Activated CD8-positive, alpha-beta memory T cell treated with anti-CD3 and anti-CD28 coated beads, Interleukin-2, amount 50 U/mL, for 4 hours (primary cell): ENCODE measurements at regions not wholly inside any gene's neighbourhood (a gene's known extent, or its start where the extent isn't known, plus 50 kb on each side); places are given as distances from the start of the nearest gene placed in this dataset.
"Not testable (repeated sequence)": the region's sequence is repeated elsewhere in the genome, so short reads cannot be mapped to it uniquely, and the experiment has no call there.

ENCODE experiments used
- DNase-seq: peaks from one replicate; pipeline ENCODE4 v3.0.0-alpha.2; 2020

DNA sequence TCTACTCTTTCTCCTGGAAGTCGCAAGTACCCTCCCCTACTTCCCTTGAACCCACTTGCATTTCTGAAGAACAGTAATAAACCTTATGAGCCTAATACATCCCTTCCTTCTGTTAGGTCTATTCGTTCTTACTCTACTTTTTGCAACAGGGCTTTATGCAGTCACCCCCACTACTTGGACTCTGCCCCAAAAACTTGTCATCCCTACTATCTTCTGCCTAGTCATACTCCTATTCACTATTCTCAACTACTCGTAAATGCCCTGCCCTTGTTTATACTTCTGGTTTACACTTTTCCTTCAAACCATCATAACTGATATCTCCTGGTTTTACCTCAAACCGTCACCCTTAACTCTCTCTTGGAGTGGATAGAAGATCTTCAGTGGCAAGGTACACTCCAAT, 55.2 kb upstream of the SLIT2 start:
- no peak for DNase-seq

DNA sequence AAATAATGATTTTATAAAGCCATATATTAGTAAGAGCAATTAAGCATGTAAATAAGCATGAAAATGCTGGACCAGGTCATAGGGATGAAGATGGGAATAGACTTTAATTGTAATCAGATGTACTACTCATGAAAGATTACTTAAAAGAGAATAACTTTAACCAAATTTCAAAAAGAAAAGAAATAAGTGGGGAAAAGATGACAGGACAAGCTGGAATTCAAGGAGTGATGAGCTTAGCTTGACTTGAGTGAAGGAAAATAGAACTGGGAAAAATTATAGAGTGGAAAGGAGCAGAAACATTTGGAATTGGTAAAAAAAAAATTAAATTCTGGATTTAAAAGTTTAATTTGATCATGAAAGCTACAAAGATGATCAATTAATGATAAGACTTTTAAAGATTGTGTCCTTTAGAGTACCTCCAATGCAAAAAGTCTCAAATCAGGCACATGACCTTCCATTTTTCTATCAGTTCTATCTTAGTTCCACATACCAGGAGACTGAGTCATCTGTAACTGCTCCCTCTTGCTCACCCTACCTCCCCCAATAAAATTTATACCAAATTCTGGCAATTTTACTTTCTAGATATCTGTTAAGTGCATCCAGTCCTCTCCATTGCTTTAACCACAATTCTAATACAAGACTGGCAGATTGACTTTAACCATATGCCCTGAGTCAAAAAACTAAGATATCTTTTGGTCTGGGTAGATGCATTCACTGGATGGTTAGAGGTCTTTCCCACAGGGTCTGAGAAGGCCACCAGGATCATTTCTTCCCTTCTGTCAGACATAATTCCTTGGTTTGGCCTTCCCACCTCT, 56.4 kb upstream of the SLIT2 start:
- no peak for DNase-seq

DNA sequence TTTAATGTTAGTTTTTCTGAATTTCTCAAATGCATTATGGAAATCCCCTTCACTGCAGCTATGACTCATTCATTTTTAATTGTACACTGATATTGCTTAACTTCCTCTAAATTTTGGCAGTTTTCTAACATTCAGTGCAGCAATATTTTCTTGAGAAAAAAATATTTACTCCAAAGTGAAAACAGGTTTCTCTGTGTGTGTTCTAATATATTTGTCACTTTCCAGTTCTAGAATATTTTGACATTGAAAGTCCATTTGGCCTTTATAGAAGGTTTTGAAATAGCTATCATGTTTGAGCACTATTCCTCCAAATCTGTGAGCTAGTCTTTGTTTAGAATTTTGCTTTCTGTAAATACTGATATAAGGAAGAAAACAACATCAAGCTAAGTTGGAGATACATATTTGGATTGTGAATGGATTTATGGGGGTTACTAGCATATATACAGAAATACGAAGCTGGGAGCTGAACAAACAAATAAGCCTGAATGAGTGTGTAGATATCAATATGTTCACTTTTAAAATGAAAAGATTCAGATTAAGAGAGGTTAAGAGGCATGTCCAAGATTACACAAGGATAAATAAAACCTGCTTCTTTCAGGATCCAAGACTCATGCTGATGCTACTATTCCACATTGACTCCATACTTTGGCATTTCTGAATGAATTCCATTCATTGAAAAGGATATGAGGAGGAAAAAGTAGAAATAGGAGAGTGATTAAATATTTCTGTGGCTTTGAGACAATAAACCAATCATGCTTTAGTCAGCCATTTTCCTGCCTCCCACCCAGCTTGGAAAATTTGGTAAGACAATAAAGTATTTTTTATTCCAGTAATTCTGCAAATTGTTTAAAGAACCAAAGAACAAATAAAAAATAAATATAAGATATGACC, 57.3 kb upstream of the SLIT2 start:
- DNase-seq, result no peak

DNA sequence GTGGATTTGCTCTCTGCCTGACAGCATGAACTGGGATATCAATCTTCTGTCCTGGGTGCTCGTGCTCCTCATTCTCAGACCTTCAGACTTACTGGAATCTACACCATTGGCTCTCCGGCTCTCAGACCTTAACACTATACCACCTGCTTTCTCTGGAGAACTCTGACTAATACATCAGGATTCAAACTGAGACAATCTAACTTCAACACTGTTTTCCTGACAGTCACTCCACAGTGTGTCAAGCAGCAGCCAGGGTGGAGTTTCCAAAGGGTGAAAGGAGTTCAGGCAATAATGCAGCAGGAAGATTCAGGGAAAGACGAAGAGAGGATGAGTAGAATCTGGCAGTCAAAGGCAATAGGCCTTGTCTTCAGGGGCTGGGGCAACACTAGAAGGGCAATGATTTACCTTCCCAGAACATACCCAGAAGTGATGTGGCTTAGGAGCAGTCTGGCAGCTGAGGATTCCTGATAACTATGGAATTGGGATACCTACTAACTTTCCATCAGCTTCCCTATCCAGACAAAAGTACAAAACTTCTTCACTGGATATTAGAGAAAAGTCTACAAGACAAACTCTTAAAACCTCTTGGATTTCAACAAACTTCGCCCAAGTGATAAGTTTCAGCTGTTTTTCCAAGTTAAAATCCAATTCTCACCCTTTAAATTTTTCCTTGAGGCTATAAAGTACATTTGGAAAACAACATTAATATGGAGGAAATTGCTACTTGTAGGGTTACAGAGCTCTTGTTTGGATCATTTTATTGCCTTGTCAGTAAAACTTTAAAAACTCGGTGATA, 58.4 kb upstream of the SLIT2 start:
- DNase-seq, result no peak

DNA sequence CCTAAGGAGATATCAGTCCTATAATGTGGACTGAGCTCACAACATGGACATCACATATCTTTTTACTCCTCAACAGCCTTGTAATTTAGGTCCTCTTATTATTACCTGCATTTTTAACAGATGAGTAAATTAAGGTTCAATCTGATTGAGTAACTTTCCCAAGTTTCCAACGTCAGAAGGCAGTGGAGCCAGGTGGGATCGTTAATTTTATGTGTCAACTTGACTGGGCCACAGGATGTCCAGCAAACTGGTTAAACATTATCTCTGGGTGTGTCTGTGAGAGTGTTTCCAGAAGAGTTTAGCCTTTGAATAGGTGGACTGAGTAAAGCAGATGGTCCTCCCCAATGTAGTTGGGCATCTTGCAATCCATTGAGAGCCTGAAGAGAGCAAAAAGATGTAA, 59.0 kb upstream of the SLIT2 start:
- DNase-seq, result no peak

DNA sequence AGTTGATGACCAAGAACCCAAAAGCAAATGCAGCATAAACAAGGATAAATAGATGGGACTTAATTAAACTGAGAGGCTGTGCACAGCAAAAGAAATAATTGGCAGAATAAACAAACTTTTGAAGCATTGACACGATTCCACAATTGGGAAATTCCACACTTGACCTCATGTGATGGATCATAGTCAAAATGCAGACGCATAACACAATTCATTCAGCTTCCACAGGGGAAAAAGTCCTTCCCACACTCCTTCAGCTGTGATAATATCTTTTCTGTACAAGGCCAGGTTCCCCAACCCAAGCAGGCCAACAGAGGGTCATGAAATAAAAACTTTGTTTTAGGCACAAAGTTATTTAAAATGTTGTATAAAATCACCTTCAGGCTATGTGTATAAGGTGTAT, 66.6 kb upstream of the SLIT2 start:
- no peak for DNase-seq

DNA sequence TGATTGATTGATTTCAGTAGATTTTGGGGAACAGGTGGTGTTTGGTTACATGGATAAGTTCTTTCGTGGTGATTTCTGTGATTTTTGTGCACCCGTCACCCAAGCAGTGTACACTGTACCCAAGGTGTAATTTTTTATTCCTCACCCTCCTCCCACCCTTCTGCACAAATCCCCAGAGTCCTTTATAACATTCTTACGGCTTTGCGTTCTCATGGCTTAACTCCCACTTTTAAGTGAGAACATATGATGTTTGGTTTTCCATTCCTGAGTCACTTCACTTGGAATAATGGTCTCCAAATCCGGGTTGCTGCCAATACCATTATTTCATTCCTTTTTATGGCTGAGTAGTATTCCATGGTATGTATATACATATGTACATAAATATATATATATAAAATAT, 68.6 kb upstream of the SLIT2 start:
- DNase-seq, result not testable (repeated sequence)

DNA sequence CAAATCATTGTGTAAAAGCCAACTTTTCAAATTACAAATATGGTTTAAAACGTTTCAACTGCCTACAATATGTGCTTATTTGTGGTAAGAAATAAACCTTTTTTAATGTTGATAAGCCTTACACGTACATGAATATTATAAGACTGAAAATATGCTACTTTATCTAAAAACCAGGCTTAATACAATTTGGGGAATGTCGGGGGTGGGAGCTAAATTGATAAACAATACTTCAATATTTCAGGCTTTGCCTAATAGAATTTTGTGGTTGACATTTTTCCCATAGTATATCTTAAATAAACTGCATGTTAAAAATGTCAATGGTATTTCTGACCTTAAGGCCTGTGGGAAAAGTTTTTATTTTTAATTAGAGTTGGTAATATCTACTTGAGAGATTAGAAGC, 69.8 kb upstream of the SLIT2 start:
- no peak for DNase-seq

DNA sequence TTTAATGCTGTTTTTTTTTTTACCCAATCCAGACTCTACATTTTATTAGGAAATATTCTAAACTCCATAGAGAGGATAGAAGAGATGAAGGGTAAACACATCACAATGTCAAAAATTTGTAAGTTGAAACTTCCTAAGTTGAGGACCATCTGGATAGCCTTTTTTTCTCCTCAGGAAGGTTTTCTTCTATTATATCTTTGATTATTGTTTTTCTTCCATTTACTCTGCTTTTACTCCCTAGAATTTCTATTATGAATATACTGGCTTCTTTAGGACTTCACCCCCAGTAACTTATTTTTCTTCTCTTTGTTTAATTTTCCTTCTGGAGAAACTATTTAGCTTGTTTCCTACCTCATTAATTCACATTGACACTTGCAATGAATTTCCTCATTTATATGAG, 71.2 kb upstream of the SLIT2 start:
- DNase-seq, result no peak

DNA sequence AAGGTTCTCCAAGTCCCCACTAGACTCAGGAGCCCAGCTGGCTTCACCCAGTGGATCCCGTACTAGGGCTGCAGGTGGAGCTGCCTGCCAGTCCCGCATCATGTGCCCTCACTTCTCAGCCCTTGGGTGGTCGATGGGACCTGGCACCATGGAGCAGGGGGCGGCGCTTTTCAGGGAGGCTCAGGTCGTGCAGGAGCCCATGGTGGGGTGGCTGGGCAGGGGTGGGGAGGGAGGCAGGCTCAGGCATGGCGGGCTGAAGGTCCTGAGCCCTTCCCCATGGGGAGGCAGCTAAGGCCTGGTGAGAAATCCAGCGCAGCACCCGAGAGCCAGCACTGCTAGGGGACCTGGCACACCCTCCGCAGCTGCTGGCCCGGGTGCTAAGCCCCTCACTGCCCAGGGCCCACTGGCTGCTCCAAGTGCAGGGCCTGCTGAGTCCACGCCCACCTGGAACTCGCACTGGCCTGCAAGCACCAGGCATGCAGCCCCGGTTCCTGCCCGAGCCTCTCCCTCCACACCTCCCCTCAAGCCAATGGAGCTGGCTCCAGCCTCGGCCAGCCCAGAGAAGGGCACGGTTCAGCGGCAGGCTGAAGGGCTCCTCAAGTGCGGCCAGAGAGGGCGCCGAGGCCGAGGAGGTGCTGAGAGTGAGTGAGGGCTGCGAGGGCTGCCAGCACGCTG, 72.7 kb upstream of the SLIT2 start:
- DNase-seq, result no peak

DNA sequence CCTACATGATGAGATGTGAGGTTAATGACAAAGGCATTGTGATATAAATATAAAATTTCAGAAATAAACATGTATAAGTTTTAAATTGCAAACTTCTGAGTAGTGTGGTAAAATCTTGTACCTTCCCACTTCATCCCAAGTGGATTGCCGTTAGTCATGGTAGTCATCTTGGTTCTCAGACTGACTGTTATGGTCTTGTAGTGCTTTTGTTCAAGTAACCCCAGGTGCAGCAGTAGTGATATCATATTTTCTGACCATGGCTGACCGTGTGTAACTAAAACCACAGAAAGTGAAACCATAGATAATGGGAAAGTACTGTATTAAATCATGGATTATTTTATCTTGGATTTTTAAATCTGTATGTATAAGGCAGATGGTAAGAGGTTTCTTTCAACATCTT, 74.8 kb upstream of the SLIT2 start:
- DNase-seq, result no peak

DNA sequence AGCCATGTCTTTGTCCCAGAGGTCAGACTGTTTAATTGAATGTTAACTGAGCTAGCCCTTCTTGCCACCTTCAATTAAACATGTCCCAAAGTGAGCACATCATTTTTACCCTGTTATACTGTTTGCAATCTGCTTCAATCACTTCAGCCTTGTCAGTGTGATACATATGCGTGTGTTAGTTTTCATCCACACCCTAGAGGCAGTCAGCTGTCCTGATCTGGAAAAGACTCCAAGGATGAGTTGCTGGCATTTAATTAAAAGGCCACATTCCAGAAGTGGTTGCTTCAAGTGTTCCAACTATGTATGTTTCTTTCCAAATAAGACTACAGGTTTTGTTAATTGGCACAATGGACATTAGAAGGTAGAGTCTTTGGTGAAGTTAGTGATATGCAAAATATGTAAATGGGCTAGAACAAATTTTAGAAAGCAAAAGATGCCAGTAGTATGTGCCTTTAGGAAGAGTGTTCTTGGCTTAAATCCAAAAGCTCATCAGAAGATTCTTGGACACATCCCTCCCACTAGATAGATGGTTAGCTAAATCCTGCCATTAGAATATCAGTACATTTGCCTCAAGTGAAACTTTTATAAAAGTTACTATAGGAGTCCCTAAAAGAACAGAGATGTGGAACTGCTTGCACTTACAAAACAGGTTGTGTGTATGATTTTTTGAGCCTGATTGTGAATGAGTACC, 79.5 kb upstream of the SLIT2 start:
- no peak for DNase-seq

DNA sequence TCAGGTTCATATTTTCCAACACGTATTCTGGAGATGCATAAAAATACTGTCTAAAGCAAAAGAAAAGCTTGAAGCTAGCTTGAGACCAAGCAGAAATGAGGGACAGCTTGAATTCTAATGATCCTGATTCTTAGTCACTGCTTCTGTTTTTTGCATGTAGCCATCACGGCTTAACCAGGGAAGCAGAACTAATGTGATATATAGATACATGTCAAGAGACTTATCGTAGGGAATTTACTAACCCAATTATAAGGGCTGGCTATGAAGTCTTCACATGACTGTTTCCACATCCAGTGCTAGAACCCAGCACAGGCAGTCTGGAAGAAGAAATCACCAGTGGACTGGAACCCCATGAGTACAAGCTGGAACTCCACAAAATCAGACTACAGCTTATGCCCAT, 85.2 kb upstream of the SLIT2 start:
- no peak for DNase-seq

DNA sequence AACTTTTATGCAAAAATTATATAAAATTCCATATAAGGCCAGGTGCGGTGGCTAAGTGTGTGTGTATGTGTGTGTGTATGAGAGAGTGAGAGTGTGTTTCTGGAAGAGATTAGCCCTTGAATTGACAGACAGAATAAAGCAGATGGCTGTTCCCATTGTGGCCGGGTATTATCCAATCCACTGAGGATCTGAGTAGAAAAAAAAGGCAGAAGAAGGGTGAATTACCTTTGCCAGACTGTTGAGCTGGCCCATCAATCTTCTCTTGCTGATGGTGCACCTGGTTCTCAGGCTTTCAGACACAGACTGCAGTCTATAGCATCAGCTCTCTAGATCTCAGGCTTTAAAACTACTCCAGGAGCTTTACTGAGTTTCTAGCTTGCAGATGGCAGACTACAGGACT, 92.2 kb upstream of the SLIT2 start:
- DNase-seq, result no peak

DNA sequence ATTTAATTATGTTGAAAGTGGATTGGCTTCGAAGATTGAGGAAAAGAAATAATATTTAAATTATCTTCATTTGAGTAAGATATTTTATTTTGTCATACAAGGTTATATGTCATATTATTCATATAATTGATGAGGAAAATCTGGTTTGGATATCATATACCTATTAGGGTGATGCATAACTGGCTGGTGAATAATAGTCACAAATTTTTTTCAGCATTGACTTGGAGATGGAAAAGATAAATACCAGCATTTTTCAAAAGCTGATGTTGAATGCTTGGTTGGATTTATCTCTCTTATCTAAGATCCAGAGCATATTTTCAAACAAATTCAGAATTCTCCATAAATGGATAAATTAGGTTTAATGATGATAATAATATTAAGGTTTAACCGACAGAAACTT, 93.5 kb upstream of the SLIT2 start:
- no peak for DNase-seq

DNA sequence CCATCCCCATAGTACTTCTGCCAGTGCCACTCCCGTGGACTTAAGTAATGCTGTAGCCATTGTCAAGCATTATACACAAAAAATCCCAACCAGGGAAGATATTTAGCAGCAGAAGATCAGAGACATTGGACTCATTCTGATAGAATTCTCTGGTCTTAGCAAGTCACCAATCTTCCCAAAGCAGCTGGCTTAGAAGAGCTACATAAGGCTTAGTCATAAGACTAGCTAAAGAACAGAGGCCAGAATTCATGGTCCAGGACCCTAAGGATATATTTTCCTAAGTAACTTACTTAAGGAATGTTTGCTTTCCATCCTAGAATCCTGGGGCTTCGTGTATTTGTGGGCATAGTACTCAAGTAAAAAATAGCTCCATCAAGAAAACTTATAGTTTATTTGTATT, 100.3 kb upstream of the SLIT2 start:
- DNase-seq, result no peak

DNA sequence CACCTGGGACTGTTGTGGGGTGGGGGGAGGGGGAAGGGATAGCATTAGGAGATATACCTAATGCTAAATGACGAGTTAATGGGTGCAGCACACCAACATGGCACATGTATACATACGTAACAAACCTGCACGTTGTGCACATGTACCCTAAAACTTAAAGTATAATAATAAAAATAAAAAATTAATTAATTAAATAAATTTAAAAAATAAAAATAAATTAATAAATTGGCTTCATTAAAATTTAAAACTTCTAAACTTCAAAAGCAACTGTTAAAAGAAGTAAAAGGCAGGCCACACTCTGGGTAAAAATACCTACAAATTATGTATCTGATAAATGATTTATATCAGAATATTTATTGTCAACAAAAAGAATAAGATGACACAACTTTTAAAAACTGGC, 102.6 kb upstream of the SLIT2 start:
- not testable (repeated sequence) for DNase-seq

DNA sequence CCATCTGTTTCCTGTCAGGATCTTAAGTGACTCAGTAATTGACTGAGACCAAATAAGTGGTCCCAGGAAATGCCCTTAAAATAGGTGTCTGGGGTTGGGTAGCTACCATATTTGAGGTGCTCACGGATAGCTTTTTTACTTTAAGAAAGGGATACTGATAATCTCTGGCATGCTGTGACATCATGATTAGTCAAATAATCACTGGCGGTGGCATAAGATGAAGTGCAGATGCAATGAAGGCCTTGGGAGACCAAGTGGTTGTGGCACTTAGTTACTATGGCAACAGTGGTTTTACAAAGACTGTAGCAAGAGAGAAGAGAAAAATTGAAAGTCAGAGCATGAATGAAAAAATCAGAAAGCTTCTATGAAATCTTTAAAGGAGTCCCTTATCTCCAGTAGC, 114.5 kb upstream of the SLIT2 start:
- DNase-seq, result no peak

DNA sequence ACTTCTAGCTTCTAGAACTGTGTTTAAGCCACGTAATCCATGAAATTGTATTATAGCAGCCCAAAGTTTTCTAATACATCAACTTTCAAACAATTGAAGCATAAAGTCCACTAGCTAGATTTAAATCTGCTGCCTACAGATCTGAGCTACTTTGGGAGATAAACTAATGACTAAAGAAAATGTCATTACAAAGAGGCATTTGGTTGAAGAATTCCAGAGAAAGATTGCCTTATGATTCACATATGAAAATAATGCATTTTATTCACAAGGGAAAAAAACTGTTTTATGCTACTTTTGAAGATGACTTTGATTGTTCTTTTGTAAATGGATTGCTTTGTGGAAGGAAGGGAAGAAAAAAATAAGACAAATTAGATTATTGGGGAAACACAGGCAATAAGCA, 124.1 kb upstream of the SLIT2 start:
- no peak for DNase-seq

DNA sequence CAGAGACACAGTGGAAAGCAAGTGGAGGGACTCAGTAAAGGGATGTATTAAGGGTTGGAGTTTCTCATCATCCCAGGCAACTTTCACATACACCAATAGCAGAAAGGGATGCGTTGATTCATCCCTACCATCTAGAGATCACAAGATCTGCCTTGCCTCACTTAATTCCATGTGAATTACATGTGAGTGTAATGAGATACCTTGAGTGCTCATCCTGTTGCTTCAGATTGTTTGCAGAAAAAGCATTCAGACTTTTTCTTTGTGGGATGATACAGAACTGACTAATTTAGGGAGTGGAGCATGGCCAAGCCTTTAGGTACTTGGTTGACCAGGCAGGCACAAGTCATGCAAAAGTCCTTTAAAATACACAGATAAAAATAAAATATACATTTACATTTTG, 124.8 kb upstream of the SLIT2 start:
- DNase-seq, result no peak

DNA sequence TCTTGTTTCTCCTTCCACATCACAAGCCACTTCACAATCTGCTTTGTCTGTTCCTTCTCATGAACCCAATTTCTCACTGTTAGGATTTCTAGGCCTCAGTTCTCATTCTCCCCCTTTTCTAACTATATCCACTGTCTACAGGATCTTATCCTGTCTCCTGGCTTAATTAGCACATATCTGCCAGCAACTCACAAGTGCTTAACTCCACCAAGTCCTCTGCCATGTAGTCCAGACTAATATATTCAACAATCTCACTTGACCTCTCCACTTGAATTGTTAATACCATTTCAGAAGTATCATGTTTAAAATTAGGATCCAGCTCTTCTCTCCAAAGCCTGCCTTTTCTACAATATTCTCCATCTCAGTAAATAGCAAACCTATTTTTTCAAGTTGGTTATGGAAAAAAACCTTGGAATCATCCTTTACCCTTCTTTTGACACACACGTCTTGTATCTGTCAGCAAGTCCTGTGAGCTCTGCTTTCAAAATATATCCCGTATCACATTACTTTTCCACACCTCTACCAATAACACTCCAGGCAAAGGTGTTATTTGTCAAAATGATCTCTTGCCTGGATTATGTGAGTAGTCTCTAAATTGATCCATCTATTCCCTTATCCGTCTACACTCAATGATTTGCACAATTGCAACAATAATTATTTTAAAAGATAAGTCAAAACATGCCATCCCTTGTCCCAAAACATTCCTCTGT, 127.2 kb upstream of the SLIT2 start:
- no peak for DNase-seq
